Fibroblast of lung (primary cell): ENCODE measurements at regions not wholly inside any gene's neighbourhood (a gene's known extent, or its start where the extent isn't known, plus 50 kb on each side); places are given as distances from the start of the nearest gene placed in this dataset.

Experiments used
- CTCF ChIP-seq, 2 donors: IDR thresholded peaks in 1 of 2; conservative IDR thresholded peaks in 1 of 2; 1 replicate in 1 of 2; 2 replicates in 1 of 2; pipeline ENCODE4 v1.5.1; 2011 to 2012; ENCODE audit warnings: low read length in 2 of 2, control low read depth in 1 of 2, inconsistent platforms in 1 of 2, low read depth in 1 of 2, mild to moderate bottlenecking in 1 of 2
- EZH2 ChIP-seq: IDR thresholded peaks from 2 replicates; pipeline ENCODE4 v1.5.1; 2012; ENCODE audit warnings: low read length, control low read depth, mild to moderate bottlenecking; ENCODE audit errors: missing control alignments

- no peak for TF ChIP-seq CTCF (conservative IDR thresholded peaks at IDR 0.05 in 1 of 2, IDR thresholded peaks at IDR 0.05 in 1 of 2; ENCODE audit: low read depth in 1 of 2, low read length in 2 of 2)
- TF ChIP-seq EZH2: no peak
Observed at GRCh38 chr13:53638040-53638439, 609.4 kb downstream of the OLFM4 start.
